ENCODE measurements at regions not wholly inside any gene's neighbourhood (a gene's known extent, or its start where the extent isn't known, plus 50 kb on each side); places are given as distances from the start of the nearest gene placed in this dataset.

- intact Hi-C loops (cut with micrococcal nuclease), result no loop called here
- H3K27me3 ChIP-seq (ENCODE audit: control insufficient read depth in 2 of 2, insufficient read depth in 2 of 2, low read length in 2 of 2), result no peaks in the 10 kb centered on the region
- peaks cover 0 to 6% (median 0%) of the 10 kb centered on the region in 5 donors for H3K36me3 Mint-ChIP-seq
These were observed 94.9 kb upstream of the ADAMTS5 start for GRCh38 chr21:27061770-27062169.

GRCh38 chr21:27060190-27060589 is 93.3 kb upstream of the ADAMTS5 start:
- POLR2A ChIA-PET, result no interaction called here
- no peaks in the 10 kb centered on the region for H3K4me1 ChIP-seq (ENCODE audit: control insufficient read depth in 2 of 2, insufficient read depth in 2 of 2, low read length in 2 of 2)
- intact Hi-C loops (cut with micrococcal nuclease), result no loop called here
- no peak overlapping the region for H3K27ac ChIP-seq (ENCODE audit: low read depth, low read length)
- CTCF ChIA-PET, result no interaction called here
- Mint-ChIP-seq H3K4me1 (no peaks in the 10 kb centered on the region), H3K4me3 (no peak overlapping the region), H3K9me3 (peaks cover 5 to 30% (median 14%) of the 10 kb centered on the region in 11 donors), H3K27me3 (peaks cover 0 to 9% (median 0%) of the 10 kb centered on the region in 5 donors), H3K27ac (no peak overlapping the region), H3K36me3 (peaks cover 0 to 6% (median 0%) of the 10 kb centered on the region in 5 donors)
- no peaks in the 10 kb centered on the region for H3K27me3 ChIP-seq (ENCODE audit: control insufficient read depth in 2 of 2, insufficient read depth in 2 of 2, low read length in 2 of 2)
- ATAC-seq (no peak), DNase-seq (no peak)
- no peaks in the 10 kb centered on the region for H3K36me3 ChIP-seq (ENCODE audit: control insufficient read depth in 2 of 3, insufficient read depth in 3 of 3, low read length in 3 of 3)
- H3K4me3 ChIP-seq (ENCODE audit: low read length), result no peak overlapping the region
- H3K9me3 ChIP-seq (ENCODE audit: control insufficient read depth in 2 of 3, low read length in 3 of 3), result peaks cover 0 to 4% (median 4%) of the 10 kb centered on the region in 3 experiments

More at GRCh38 chr21:27061770-27062169, 94.9 kb upstream of the ADAMTS5 start:
- ATAC-seq (no peak), DNase-seq (no peak)
- Mint-ChIP-seq H3K27ac (no peak overlapping the region), H3K4me3 (no peak overlapping the region), H3K4me1 (no peaks in the 10 kb centered on the region), H3K27me3 (peaks cover 0 to 11% (median 0%) of the 10 kb centered on the region in 5 donors), H3K9me3 (peaks cover 6 to 41% (median 14%) of the 10 kb centered on the region in 11 donors)
- ChIA-PET POLR2A (no interaction called here), CTCF (no interaction called here)
- Histone ChIP-seq H3K27ac (ENCODE audit: low read depth, low read length) (no peak overlapping the region), H3K4me3 (ENCODE audit: low read length) (no peak overlapping the region), H3K36me3 (ENCODE audit: control insufficient read depth in 2 of 3, insufficient read depth in 3 of 3, low read length in 3 of 3) (no peaks in the 10 kb centered on the region), H3K9me3 (ENCODE audit: control insufficient read depth in 2 of 3, low read length in 3 of 3) (peaks cover 0 to 4% (median 4%) of the 10 kb centered on the region in 3 experiments), H3K4me1 (ENCODE audit: control insufficient read depth in 2 of 2, insufficient read depth in 2 of 2, low read length in 2 of 2) (no peaks in the 10 kb centered on the region)

GRCh38 chr21:27058673-27059605 is 92.1 kb upstream of the ADAMTS5 start:
- ATAC-seq, result no peak
- Mint-ChIP-seq H3K36me3 (peaks cover 0 to 6% (median 0%) of the 10 kb centered on the region in 5 donors), H3K4me1 (no peaks in the 10 kb centered on the region), H3K27me3 (peaks cover 0 to 4% (median 0%) of the 10 kb centered on the region in 5 donors), H3K4me3 (no peak overlapping the region), H3K27ac (no peak overlapping the region), H3K9me3 (peaks cover 4 to 22% (median 13%) of the 10 kb centered on the region in 11 donors)
- CTCF ChIA-PET, result no interaction called here
- DNase-seq, result no peak
- Histone ChIP-seq H3K4me1 (ENCODE audit: control insufficient read depth in 2 of 2, insufficient read depth in 2 of 2, low read length in 2 of 2) (no peaks in the 10 kb centered on the region), H3K4me3 (ENCODE audit: low read length) (no peak overlapping the region), H3K27me3 (ENCODE audit: control insufficient read depth in 2 of 2, insufficient read depth in 2 of 2, low read length in 2 of 2) (no peaks in the 10 kb centered on the region), H3K36me3 (ENCODE audit: control insufficient read depth in 2 of 3, insufficient read depth in 3 of 3, low read length in 3 of 3) (no peaks in the 10 kb centered on the region), H3K9me3 (ENCODE audit: control insufficient read depth in 2 of 3, low read length in 3 of 3) (peaks cover 0 to 4% (median 4%) of the 10 kb centered on the region in 3 experiments), H3K27ac (ENCODE audit: low read depth, low read length) (no peak overlapping the region)
- intact Hi-C loops (cut with micrococcal nuclease), result no loop called here
- POLR2A ChIA-PET, result no interaction called here

GRCh38 chr21:27057997-27058396 is 91.1 kb upstream of the ADAMTS5 start:
- ATAC-seq (no peak), DNase-seq (no peak)
- intact Hi-C loops (cut with micrococcal nuclease), result no loop called here
- Histone ChIP-seq H3K36me3 (ENCODE audit: control insufficient read depth in 2 of 3, insufficient read depth in 3 of 3, low read length in 3 of 3) (no peaks in the 10 kb centered on the region), H3K27me3 (ENCODE audit: control insufficient read depth in 2 of 2, insufficient read depth in 2 of 2, low read length in 2 of 2) (no peaks in the 10 kb centered on the region), H3K9me3 (ENCODE audit: control insufficient read depth in 2 of 3, low read length in 3 of 3) (peaks cover 0 to 2% (median 0%) of the 10 kb centered on the region in 3 experiments), H3K27ac (ENCODE audit: low read depth, low read length) (no peak overlapping the region), H3K4me1 (ENCODE audit: control insufficient read depth in 2 of 2, insufficient read depth in 2 of 2, low read length in 2 of 2) (no peaks in the 10 kb centered on the region), H3K4me3 (ENCODE audit: low read length) (no peak overlapping the region)
- CTCF ChIA-PET, result no interaction called here
- no peak overlapping the region for H3K27ac Mint-ChIP-seq
- POLR2A ChIA-PET, result no interaction called here
- peaks cover 0 to 4% (median 0%) of the 10 kb centered on the region in 5 donors for H3K27me3 Mint-ChIP-seq
- H3K4me1 Mint-ChIP-seq, result no peaks in the 10 kb centered on the region
- no peak overlapping the region for H3K4me3 Mint-ChIP-seq
- peaks cover 0 to 5% (median 0%) of the 10 kb centered on the region in 5 donors for H3K36me3 Mint-ChIP-seq
- peaks cover under 1 to 14% (median 10%) of the 10 kb centered on the region in 11 donors for H3K9me3 Mint-ChIP-seq

GRCh38 chr21:27047658-27048314 is 80.9 kb upstream of the ADAMTS5 start:
- Histone ChIP-seq H3K27ac (ENCODE audit: low read depth, low read length) (no peak overlapping the region), H3K27me3 (ENCODE audit: control insufficient read depth in 2 of 2, insufficient read depth in 2 of 2, low read length in 2 of 2) (no peaks in the 10 kb centered on the region), H3K4me3 (ENCODE audit: low read length) (no peak overlapping the region), H3K36me3 (ENCODE audit: control insufficient read depth in 2 of 3, insufficient read depth in 3 of 3, low read length in 3 of 3) (no peaks in the 10 kb centered on the region), H3K4me1 (ENCODE audit: control insufficient read depth in 2 of 2, insufficient read depth in 2 of 2, low read length in 2 of 2) (no peaks in the 10 kb centered on the region), H3K9me3 (ENCODE audit: control insufficient read depth in 2 of 3, low read length in 3 of 3) (no peaks in the 10 kb centered on the region)
- Mint-ChIP-seq H3K4me1 (no peaks in the 10 kb centered on the region), H3K27me3 (peaks cover 0 to 5% (median 0%) of the 10 kb centered on the region in 5 donors), H3K4me3 (no peak overlapping the region), H3K36me3 (no peaks in the 10 kb centered on the region), H3K27ac (no peak overlapping the region), H3K9me3 (peaks cover 0 to 10% (median 0%) of the 10 kb centered on the region in 11 donors)
- ATAC-seq (no peak), DNase-seq (no peak)
- POLR2A ChIA-PET, result no interaction called here
- intact Hi-C loops (cut with micrococcal nuclease), result no loop called here
- CTCF ChIA-PET, result no interaction called here

- DNase-seq (no peak), ATAC-seq (no peak)
- ChIA-PET POLR2A (no interaction called here), CTCF (no interaction called here)
- H3K9me3 Mint-ChIP-seq, result peaks cover 0 to 10% (median 0%) of the 10 kb centered on the region in 11 donors
- H3K36me3 ChIP-seq (ENCODE audit: control insufficient read depth in 2 of 3, insufficient read depth in 3 of 3, low read length in 3 of 3), result no peaks in the 10 kb centered on the region
- no peak overlapping the region for H3K4me3 ChIP-seq (ENCODE audit: low read length)
- intact Hi-C loops (cut with micrococcal nuclease), result no loop called here
- no peak overlapping the region for H3K27ac Mint-ChIP-seq
- H3K4me1 ChIP-seq (ENCODE audit: control insufficient read depth in 2 of 2, insufficient read depth in 2 of 2, low read length in 2 of 2), result no peaks in the 10 kb centered on the region
- H3K4me1 Mint-ChIP-seq, result no peaks in the 10 kb centered on the region
- H3K4me3 Mint-ChIP-seq, result no peak overlapping the region
- no peaks in the 10 kb centered on the region for H3K36me3 Mint-ChIP-seq
- peaks cover 0 to 5% (median 0%) of the 10 kb centered on the region in 5 donors for H3K27me3 Mint-ChIP-seq
- no peaks in the 10 kb centered on the region for H3K9me3 ChIP-seq (ENCODE audit: control insufficient read depth in 2 of 3, low read length in 3 of 3)
- no peaks in the 10 kb centered on the region for H3K27me3 ChIP-seq (ENCODE audit: control insufficient read depth in 2 of 2, insufficient read depth in 2 of 2, low read length in 2 of 2)
- no peak overlapping the region for H3K27ac ChIP-seq (ENCODE audit: low read depth, low read length)
These were observed 80.4 kb upstream of the ADAMTS5 start for GRCh38 chr21:27047283-27047657.
